ENCODE measurements at regions not wholly inside any gene's neighbourhood (a gene's known extent, or its start where the extent isn't known, plus 50 kb on each side); places are given as distances from the start of the nearest gene placed in this dataset.

GRCh38 chr4:123856689-123857545 lies 460.3 kb downstream of the SPRY1 start:
- DNase-seq (no peak), ATAC-seq (replicated peaks) (no peak)
- peaks cover 0 to 1% of the 10 kb centered on the region in 2 donors for H3K9me3 Mint-ChIP-seq
- H3K4me1 Mint-ChIP-seq (ENCODE audit: low read depth in 2 of 2) = no peaks in the 10 kb centered on the region
- H3K36me3 Mint-ChIP-seq (ENCODE audit: insufficient read depth) = no peaks in the 10 kb centered on the region
- no peak overlapping the region for H3K27ac Mint-ChIP-seq
- no peaks in the 10 kb centered on the region for H3K27me3 Mint-ChIP-seq
- H3K4me3 Mint-ChIP-seq = no peak overlapping the region

GRCh38 chr4:123858465-123858864 lies 461.9 kb downstream of the SPRY1 start:
- Mint-ChIP-seq H3K4me3 (no peak overlapping the region), H3K4me1 (ENCODE audit: low read depth in 2 of 2) (no peaks in the 10 kb centered on the region), H3K27ac (no peak overlapping the region), H3K9me3 (peaks cover 0 to 1% of the 10 kb centered on the region in 2 donors), H3K36me3 (ENCODE audit: insufficient read depth) (no peaks in the 10 kb centered on the region), H3K27me3 (peaks cover 0 to 6% of the 10 kb centered on the region in 2 donors)
- DNase-seq (no peak), ATAC-seq (replicated peaks) (no peak)

GRCh38 chr4:123862812-123863211 lies 466.2 kb downstream of the SPRY1 start:
- H3K4me1 Mint-ChIP-seq (ENCODE audit: low read depth in 2 of 2) = no peaks in the 10 kb centered on the region
- H3K27ac Mint-ChIP-seq = no peak overlapping the region
- H3K4me3 Mint-ChIP-seq = no peak overlapping the region
- H3K27me3 Mint-ChIP-seq = peaks cover 0 to 6% of the 10 kb centered on the region in 2 donors
- H3K36me3 Mint-ChIP-seq (ENCODE audit: insufficient read depth) = no peaks in the 10 kb centered on the region
- ATAC-seq (replicated peaks) (no peak), DNase-seq (no peak)
- peaks cover 0 to 1% of the 10 kb centered on the region in 2 donors for H3K9me3 Mint-ChIP-seq

- H3K4me3 Mint-ChIP-seq = no peak overlapping the region
- H3K27ac Mint-ChIP-seq = no peak overlapping the region
- H3K9me3 Mint-ChIP-seq = peaks cover 0 to 1% of the 10 kb centered on the region in 2 donors
- ATAC-seq (replicated peaks) = no peak
- peaks cover 0 to 6% of the 10 kb centered on the region in 2 donors for H3K27me3 Mint-ChIP-seq
- H3K36me3 Mint-ChIP-seq (ENCODE audit: insufficient read depth) = no peaks in the 10 kb centered on the region
- H3K4me1 Mint-ChIP-seq (ENCODE audit: low read depth in 2 of 2) = no peaks in the 10 kb centered on the region
- DNase-seq = no peak
Measured at GRCh38 chr4:123866796-123867195, 470.2 kb downstream of the SPRY1 start.

- Mint-ChIP-seq H3K27ac (no peak overlapping the region), H3K9me3 (peaks cover 0 to 1% of the 10 kb centered on the region in 2 donors), H3K36me3 (ENCODE audit: insufficient read depth) (no peaks in the 10 kb centered on the region), H3K4me3 (no peak overlapping the region), H3K27me3 (no peaks in the 10 kb centered on the region), H3K4me1 (ENCODE audit: low read depth in 2 of 2) (no peaks in the 10 kb centered on the region)
- no peak for DNase-seq
- ATAC-seq (replicated peaks) = no peak
Measured at GRCh38 chr4:123867910-123868587, 471.5 kb downstream of the SPRY1 start.

- no peak for DNase-seq
- no peak overlapping the region for H3K27ac Mint-ChIP-seq
- peaks cover 0 to 1% of the 10 kb centered on the region in 2 donors for H3K9me3 Mint-ChIP-seq
- H3K27me3 Mint-ChIP-seq = no peaks in the 10 kb centered on the region
- H3K4me3 Mint-ChIP-seq = no peak overlapping the region
- no peaks in the 10 kb centered on the region for H3K36me3 Mint-ChIP-seq (ENCODE audit: insufficient read depth)
- H3K4me1 Mint-ChIP-seq (ENCODE audit: low read depth in 2 of 2) = no peaks in the 10 kb centered on the region
- ATAC-seq (replicated peaks) = no peak
Measured at GRCh38 chr4:123869286-123870215, 473.0 kb downstream of the SPRY1 start.

GRCh38 chr4:123870216-123870876 lies 473.8 kb downstream of the SPRY1 start:
- DNase-seq (no peak), ATAC-seq (replicated peaks) (no peak)
- Mint-ChIP-seq H3K36me3 (ENCODE audit: insufficient read depth) (no peaks in the 10 kb centered on the region), H3K4me3 (no peak overlapping the region), H3K27me3 (no peaks in the 10 kb centered on the region), H3K27ac (no peak overlapping the region), H3K4me1 (ENCODE audit: low read depth in 2 of 2) (no peaks in the 10 kb centered on the region), H3K9me3 (peaks cover 0 to 1% of the 10 kb centered on the region in 2 donors)

- Mint-ChIP-seq H3K27ac (no peak overlapping the region), H3K9me3 (peaks cover 0 to 2% of the 10 kb centered on the region in 2 donors), H3K4me1 (ENCODE audit: low read depth in 2 of 2) (no peaks in the 10 kb centered on the region), H3K36me3 (ENCODE audit: insufficient read depth) (no peaks in the 10 kb centered on the region), H3K4me3 (no peak overlapping the region), H3K27me3 (no peaks in the 10 kb centered on the region)
- no peak for ATAC-seq (replicated peaks)
- DNase-seq = no peak
Measured at GRCh38 chr4:123871341-123871740, 474.7 kb downstream of the SPRY1 start.

- DNase-seq (no peak), ATAC-seq (replicated peaks) (no peak)
- H3K4me1 Mint-ChIP-seq (ENCODE audit: low read depth in 2 of 2) = no peaks in the 10 kb centered on the region
- H3K9me3 Mint-ChIP-seq = peaks cover 0 to 2% of the 10 kb centered on the region in 2 donors
- no peak overlapping the region for H3K4me3 Mint-ChIP-seq
- no peaks in the 10 kb centered on the region for H3K27me3 Mint-ChIP-seq
- H3K27ac Mint-ChIP-seq = no peak overlapping the region
- H3K36me3 Mint-ChIP-seq (ENCODE audit: insufficient read depth) = no peaks in the 10 kb centered on the region
Measured at GRCh38 chr4:123874063-123874462, 477.5 kb downstream of the SPRY1 start.

- DNase-seq = no peak
- Mint-ChIP-seq H3K36me3 (ENCODE audit: insufficient read depth) (no peaks in the 10 kb centered on the region), H3K9me3 (peaks cover 0 to 3% of the 10 kb centered on the region in 2 donors), H3K4me1 (ENCODE audit: low read depth in 2 of 2) (no peaks in the 10 kb centered on the region), H3K4me3 (no peak overlapping the region), H3K27ac (no peak overlapping the region), H3K27me3 (no peaks in the 10 kb centered on the region)
- ATAC-seq (replicated peaks) = no peak
Measured at GRCh38 chr4:123876143-123876542, 479.5 kb downstream of the SPRY1 start.

- DNase-seq (no peak), ATAC-seq (replicated peaks) (no peak)
- H3K4me3 Mint-ChIP-seq = no peak overlapping the region
- H3K27me3 Mint-ChIP-seq = no peaks in the 10 kb centered on the region
- peaks cover 0 to 3% of the 10 kb centered on the region in 2 donors for H3K9me3 Mint-ChIP-seq
- H3K4me1 Mint-ChIP-seq (ENCODE audit: low read depth in 2 of 2) = no peaks in the 10 kb centered on the region
- H3K36me3 Mint-ChIP-seq (ENCODE audit: insufficient read depth) = no peaks in the 10 kb centered on the region
- no peak overlapping the region for H3K27ac Mint-ChIP-seq
Measured at GRCh38 chr4:123876671-123877101, 480.1 kb downstream of the SPRY1 start.

GRCh38 chr4:123877551-123877950 lies 481.0 kb downstream of the SPRY1 start:
- no peaks in the 10 kb centered on the region for H3K27me3 Mint-ChIP-seq
- no peaks in the 10 kb centered on the region for H3K4me1 Mint-ChIP-seq (ENCODE audit: low read depth in 2 of 2)
- H3K9me3 Mint-ChIP-seq = peaks cover 0 to 3% of the 10 kb centered on the region in 2 donors
- H3K36me3 Mint-ChIP-seq (ENCODE audit: insufficient read depth) = no peaks in the 10 kb centered on the region
- H3K27ac Mint-ChIP-seq = no peak overlapping the region
- H3K4me3 Mint-ChIP-seq = no peak overlapping the region
- ATAC-seq (replicated peaks) (no peak), DNase-seq (no peak)

GRCh38 chr4:123878976-123879375 lies 482.4 kb downstream of the SPRY1 start:
- H3K4me3 Mint-ChIP-seq = no peak overlapping the region
- H3K27me3 Mint-ChIP-seq = no peaks in the 10 kb centered on the region
- DNase-seq (no peak), ATAC-seq (replicated peaks) (no peak)
- peaks cover 0 to 3% of the 10 kb centered on the region in 2 donors for H3K9me3 Mint-ChIP-seq
- no peak overlapping the region for H3K27ac Mint-ChIP-seq
- H3K4me1 Mint-ChIP-seq (ENCODE audit: low read depth in 2 of 2) = no peaks in the 10 kb centered on the region
- H3K36me3 Mint-ChIP-seq (ENCODE audit: insufficient read depth) = no peaks in the 10 kb centered on the region
